ENCODE measurements at regions not wholly inside any gene's neighbourhood (a gene's known extent, or its start where the extent isn't known, plus 50 kb on each side); places are given as distances from the start of the nearest gene placed in this dataset.
"Not testable (repeated sequence)": the region's sequence is repeated elsewhere in the genome, so short reads cannot be mapped to it uniquely, and the experiment has no call there.

- no peak for TF ChIP-seq ZNF274 (IDR thresholded peaks at IDR 0.05; ENCODE audit: low read depth, low read length)
Observed at GRCh38 chr10:65793738-65794425, 1132.0 kb upstream of the LRRTM3 start.

GRCh38 chr10:65794861-65795260, 1131.0 kb upstream of the LRRTM3 start:
- not testable (repeated sequence) for H3K4me3 ChIP-seq (ENCODE audit: low read length)

More at GRCh38 chr10:65793738-65794425, 1132.0 kb upstream of the LRRTM3 start:
- H3K4me3 ChIP-seq (ENCODE audit: low read length), result no peak overlapping the region

GRCh38 chr10:65796472-65796871, 1129.4 kb upstream of the LRRTM3 start:
- TF ChIP-seq ZNF274 (IDR thresholded peaks at IDR 0.05; ENCODE audit: low read depth, low read length), result no peak
- H3K4me3 ChIP-seq (ENCODE audit: low read length), result no peak overlapping the region

GRCh38 chr10:65798133-65798532, 1127.7 kb upstream of the LRRTM3 start:
- no peak for TF ChIP-seq ZNF274 (IDR thresholded peaks at IDR 0.05; ENCODE audit: low read depth, low read length)
- no peak overlapping the region for H3K4me3 ChIP-seq (ENCODE audit: low read length)

- TF ChIP-seq ZNF274 (IDR thresholded peaks at IDR 0.05; ENCODE audit: low read depth, low read length), result no peak
- H3K4me3 ChIP-seq (ENCODE audit: low read length), result no peak overlapping the region
Observed at GRCh38 chr10:65802391-65802790, 1123.4 kb upstream of the LRRTM3 start.

- TF ChIP-seq ZNF274 (IDR thresholded peaks at IDR 0.05; ENCODE audit: low read depth, low read length), result no peak
- H3K4me3 ChIP-seq (ENCODE audit: low read length), result no peak overlapping the region
Observed at GRCh38 chr10:65805511-65805910, 1120.3 kb upstream of the LRRTM3 start.

- no peak overlapping the region for H3K4me3 ChIP-seq (ENCODE audit: low read length)
- no peak for TF ChIP-seq ZNF274 (IDR thresholded peaks at IDR 0.05; ENCODE audit: low read depth, low read length)
Observed at GRCh38 chr10:65805993-65806392, 1119.8 kb upstream of the LRRTM3 start.

GRCh38 chr10:65808687-65809333, 1117.0 kb upstream of the LRRTM3 start:
- no peak for TF ChIP-seq ZNF274 (IDR thresholded peaks at IDR 0.05; ENCODE audit: low read depth, low read length)

GRCh38 chr10:65811931-65812525, 1113.8 kb upstream of the LRRTM3 start:
- no peak for TF ChIP-seq ZNF274 (IDR thresholded peaks at IDR 0.05; ENCODE audit: low read depth, low read length)

More at GRCh38 chr10:65808687-65809333, 1117.0 kb upstream of the LRRTM3 start:
- no peak overlapping the region for H3K4me3 ChIP-seq (ENCODE audit: low read length)

GRCh38 chr10:65816536-65816935, 1109.3 kb upstream of the LRRTM3 start:
- no peak for TF ChIP-seq ZNF274 (IDR thresholded peaks at IDR 0.05; ENCODE audit: low read depth, low read length)
- H3K4me3 ChIP-seq (ENCODE audit: low read length), result no peak overlapping the region

More at GRCh38 chr10:65811931-65812525, 1113.8 kb upstream of the LRRTM3 start:
- no peak overlapping the region for H3K4me3 ChIP-seq (ENCODE audit: low read length)

GRCh38 chr10:65818990-65819389, 1106.8 kb upstream of the LRRTM3 start:
- no peak for TF ChIP-seq ZNF274 (IDR thresholded peaks at IDR 0.05; ENCODE audit: low read depth, low read length)
- H3K4me3 ChIP-seq (ENCODE audit: low read length), result no peak overlapping the region

GRCh38 chr10:65827359-65827758, 1098.5 kb upstream of the LRRTM3 start:
- no peak overlapping the region for H3K4me3 ChIP-seq (ENCODE audit: low read length)
- no peak for TF ChIP-seq ZNF274 (IDR thresholded peaks at IDR 0.05; ENCODE audit: low read depth, low read length)

GRCh38 chr10:65838811-65839210, 1087.0 kb upstream of the LRRTM3 start:
- H3K4me3 ChIP-seq (ENCODE audit: low read length), result no peak overlapping the region
- TF ChIP-seq ZNF274 (IDR thresholded peaks at IDR 0.05; ENCODE audit: low read depth, low read length), result no peak

- H3K4me3 ChIP-seq (ENCODE audit: low read length), result no peak overlapping the region
- no peak for TF ChIP-seq ZNF274 (IDR thresholded peaks at IDR 0.05; ENCODE audit: low read depth, low read length)
Observed at GRCh38 chr10:65843203-65843602, 1082.6 kb upstream of the LRRTM3 start.

- TF ChIP-seq ZNF274 (IDR thresholded peaks at IDR 0.05; ENCODE audit: low read depth, low read length), result no peak
- H3K4me3 ChIP-seq (ENCODE audit: low read length), result no peak overlapping the region
Observed at GRCh38 chr10:65845916-65846315, 1079.9 kb upstream of the LRRTM3 start.

Data from GM08714 (cell line).